ENCODE measurements at regions not wholly inside any gene's neighbourhood (a gene's known extent, or its start where the extent isn't known, plus 50 kb on each side); places are given as distances from the start of the nearest gene placed in this dataset.

DNA sequence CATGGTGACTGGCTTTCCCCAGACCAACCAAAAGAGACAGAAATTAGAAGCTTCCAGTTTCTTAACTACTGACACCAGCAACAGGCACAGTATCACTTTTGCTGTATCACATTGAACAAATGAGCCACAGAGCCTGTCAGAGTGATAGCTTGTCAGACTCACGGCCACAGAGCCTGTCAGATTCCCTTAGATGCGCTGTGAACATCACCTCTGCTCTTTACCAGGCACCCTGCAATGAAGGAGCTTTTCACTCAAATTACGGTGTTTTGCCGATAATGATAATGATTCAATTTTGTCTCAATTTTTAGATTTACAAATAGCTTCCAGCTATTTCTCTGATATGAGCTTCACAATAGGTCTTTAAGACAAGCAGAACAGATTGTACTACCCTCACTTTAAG is 107.9 kb upstream of the GNG12 start:
- TF ChIP-seq EZH2 (IDR thresholded peaks at IDR 0.05) (no peak), SIN3A (IDR thresholded peaks at IDR 0.05; ENCODE audit: low read depth) (no peak), RAD21 (IDR thresholded peaks at IDR 0.05; ENCODE audit: low read depth) (no peak)
- TF ChIP-seq, protein P1, sequence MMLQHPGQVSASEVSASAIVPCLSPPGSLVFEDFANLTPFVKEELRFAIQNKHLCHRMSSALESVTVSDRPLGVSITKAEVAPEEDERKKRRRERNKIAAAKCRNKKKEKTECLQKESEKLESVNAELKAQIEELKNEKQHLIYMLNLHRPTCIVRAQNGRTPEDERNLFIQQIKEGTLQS (IDR thresholded peaks at IDR 0.05): no peak
- TF ChIP-seq, protein P2, sequence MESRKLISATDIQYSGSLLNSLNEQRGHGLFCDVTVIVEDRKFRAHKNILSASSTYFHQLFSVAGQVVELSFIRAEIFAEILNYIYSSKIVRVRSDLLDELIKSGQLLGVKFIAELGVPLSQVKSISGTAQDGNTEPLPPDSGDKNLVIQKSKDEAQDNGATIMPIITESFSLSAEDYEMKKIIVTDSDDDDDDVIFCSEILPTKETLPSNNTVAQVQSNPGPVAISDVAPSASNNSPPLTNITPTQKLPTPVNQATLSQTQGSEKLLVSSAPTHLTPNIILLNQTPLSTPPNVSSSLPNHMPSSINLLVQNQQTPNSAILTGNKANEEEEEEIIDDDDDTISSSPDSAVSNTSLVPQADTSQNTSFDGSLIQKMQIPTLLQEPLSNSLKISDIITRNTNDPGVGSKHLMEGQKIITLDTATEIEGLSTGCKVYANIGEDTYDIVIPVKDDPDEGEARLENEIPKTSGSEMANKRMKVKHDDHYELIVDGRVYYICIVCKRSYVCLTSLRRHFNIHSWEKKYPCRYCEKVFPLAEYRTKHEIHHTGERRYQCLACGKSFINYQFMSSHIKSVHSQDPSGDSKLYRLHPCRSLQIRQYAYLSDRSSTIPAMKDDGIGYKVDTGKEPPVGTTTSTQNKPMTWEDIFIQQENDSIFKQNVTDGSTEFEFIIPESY (IDR thresholded peaks at IDR 0.05; ENCODE audit: extremely low read depth, insufficient replicate concordance, low read length): no peak
- TF ChIP-seq, protein P3, sequence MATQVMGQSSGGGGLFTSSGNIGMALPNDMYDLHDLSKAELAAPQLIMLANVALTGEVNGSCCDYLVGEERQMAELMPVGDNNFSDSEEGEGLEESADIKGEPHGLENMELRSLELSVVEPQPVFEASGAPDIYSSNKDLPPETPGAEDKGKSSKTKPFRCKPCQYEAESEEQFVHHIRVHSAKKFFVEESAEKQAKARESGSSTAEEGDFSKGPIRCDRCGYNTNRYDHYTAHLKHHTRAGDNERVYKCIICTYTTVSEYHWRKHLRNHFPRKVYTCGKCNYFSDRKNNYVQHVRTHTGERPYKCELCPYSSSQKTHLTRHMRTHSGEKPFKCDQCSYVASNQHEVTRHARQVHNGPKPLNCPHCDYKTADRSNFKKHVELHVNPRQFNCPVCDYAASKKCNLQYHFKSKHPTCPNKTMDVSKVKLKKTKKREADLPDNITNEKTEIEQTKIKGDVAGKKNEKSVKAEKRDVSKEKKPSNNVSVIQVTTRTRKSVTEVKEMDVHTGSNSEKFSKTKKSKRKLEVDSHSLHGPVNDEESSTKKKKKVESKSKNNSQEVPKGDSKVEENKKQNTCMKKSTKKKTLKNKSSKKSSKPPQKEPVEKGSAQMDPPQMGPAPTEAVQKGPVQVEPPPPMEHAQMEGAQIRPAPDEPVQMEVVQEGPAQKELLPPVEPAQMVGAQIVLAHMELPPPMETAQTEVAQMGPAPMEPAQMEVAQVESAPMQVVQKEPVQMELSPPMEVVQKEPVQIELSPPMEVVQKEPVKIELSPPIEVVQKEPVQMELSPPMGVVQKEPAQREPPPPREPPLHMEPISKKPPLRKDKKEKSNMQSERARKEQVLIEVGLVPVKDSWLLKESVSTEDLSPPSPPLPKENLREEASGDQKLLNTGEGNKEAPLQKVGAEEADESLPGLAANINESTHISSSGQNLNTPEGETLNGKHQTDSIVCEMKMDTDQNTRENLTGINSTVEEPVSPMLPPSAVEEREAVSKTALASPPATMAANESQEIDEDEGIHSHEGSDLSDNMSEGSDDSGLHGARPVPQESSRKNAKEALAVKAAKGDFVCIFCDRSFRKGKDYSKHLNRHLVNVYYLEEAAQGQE (IDR thresholded peaks at IDR 0.05; ENCODE audit: low read depth): no peak
- ATAC-seq: no peak
- no peak overlapping the region for H3K4me3 ChIP-seq (replicated peaks in 1 of 2; ENCODE audit: low read depth in 1 of 2, low read length in 2 of 2)
- H3K9ac ChIP-seq (ENCODE audit: low read length): no peak overlapping the region
- no peaks in the 10 kb centered on the region for H4K20me1 ChIP-seq (ENCODE audit: insufficient read depth)
- DNase-seq (ENCODE audit: low read depth, low spot score): no peak
- ChIA-PET POLR2A (no interaction called here), RAD21 (ENCODE audit: low non-redundant PET in 1 of 2, low total read pairs in 2 of 2, uncharacterized antibody in 2 of 2, unreplicated experiment in 2 of 2) (no interaction called here), CTCF (no interaction called here)
- H3K36me3 ChIP-seq (ENCODE audit: control insufficient read depth in 1 of 2, insufficient read depth in 2 of 2, low read length in 2 of 2): no peaks in the 10 kb centered on the region
- no peaks in the 10 kb centered on the region for H3K9me2 ChIP-seq (ENCODE audit: insufficient read depth)
- H3K27ac ChIP-seq (ENCODE audit: low read depth, low read length): no peak overlapping the region
- no peaks in the 10 kb centered on the region for H3K4me1 ChIP-seq (ENCODE audit: control insufficient read depth in 1 of 2, insufficient read depth in 2 of 2, low read length in 2 of 2)
- BruUV-seq (replicated peaks): no TSS peak
- H3K4me2 ChIP-seq (ENCODE audit: low read length): no peak overlapping the region
- no peaks in the 10 kb centered on the region for H3K27me3 ChIP-seq (ENCODE audit: insufficient read depth, low read length)
- no peaks in the 10 kb centered on the region for H3K9me3 ChIP-seq (ENCODE audit: control insufficient read depth in 1 of 2, insufficient read depth in 1 of 2, low read depth in 1 of 2, low read length in 2 of 2)
- intact Hi-C loops (cut with micrococcal nuclease): no loop called here
- no peaks in the 10 kb centered on the region for H3K79me2 ChIP-seq (ENCODE audit: insufficient read depth, low read length)
- no peak overlapping the region for H2AFZ ChIP-seq (ENCODE audit: low read depth, low read length, poor library complexity, severe bottlenecking)
